ENCODE measurements at regions not wholly inside any gene's neighbourhood (a gene's known extent, or its start where the extent isn't known, plus 50 kb on each side); places are given as distances from the start of the nearest gene placed in this dataset.
"Not testable (repeated sequence)": the region's sequence is repeated elsewhere in the genome, so short reads cannot be mapped to it uniquely, and the experiment has no call there.

GRCh38 chr9:30482499-30482898, 1901.9 kb upstream of the ACO1 start:
- no peak for DNase-seq

DNA sequence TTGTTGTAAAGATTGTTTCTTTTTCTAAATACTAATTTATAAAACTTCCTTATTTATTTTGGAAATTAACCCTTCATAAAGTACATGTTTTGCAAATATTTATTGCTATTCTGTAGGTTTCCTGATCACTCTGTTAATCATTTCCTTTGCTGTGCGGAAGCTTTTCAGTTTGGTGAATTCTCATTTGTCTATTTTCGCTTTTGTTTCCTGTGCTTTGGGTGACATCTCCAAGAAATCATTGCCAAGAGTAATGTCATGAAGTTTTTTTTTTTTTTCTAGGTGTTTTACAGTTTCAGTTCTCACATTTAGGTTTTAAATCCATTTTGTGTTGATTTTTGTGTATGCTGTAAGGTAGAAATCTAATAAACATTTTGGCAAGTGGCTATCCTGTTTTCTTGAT, 1899.8 kb upstream of the ACO1 start:
- no peak for DNase-seq

DNA sequence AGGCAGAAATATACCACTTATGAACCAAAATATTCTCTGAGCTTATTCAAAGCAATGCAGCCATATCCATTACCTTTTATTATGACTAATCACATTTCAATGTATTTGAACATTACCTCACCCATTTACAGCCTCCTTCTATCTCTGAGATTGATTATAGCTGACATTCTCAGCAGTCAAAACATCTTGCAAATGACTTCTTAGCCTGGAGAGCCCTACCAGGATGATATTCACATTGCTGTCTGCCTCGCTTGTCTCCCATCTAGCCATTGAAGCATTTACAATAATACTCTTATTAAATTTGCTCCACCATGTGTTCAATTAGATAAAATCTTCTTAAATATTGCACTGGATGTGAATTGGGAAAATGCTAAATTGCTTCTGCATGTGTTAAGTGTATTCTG, 1879.9 kb upstream of the ACO1 start:
- no peak for DNase-seq

GRCh38 chr9:30505311-30505710, 1879.1 kb upstream of the ACO1 start:
- no peak for DNase-seq

GRCh38 chr9:30506749-30507148, 1877.7 kb upstream of the ACO1 start:
- no peak for DNase-seq

DNA sequence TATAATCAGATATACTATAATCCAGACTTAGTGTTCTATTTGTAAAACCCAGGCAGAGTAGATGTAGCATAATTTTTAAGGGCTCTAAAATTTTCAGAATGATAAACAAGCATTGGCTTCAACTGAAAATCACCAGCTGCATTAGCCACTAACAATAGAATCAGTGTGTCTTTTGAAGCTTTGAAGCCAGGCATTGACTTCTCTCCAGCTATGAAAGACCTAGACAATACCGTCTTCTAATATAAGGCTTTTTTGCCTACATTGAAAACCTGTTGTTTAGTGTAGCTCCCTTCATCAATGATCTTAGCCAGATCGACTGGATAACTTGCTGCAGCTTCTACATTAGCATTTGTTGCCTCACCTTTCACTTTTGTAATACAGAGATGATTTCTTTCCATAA, 1877.3 kb upstream of the ACO1 start:
- no peak for DNase-seq

GRCh38 chr9:30511666-30512065, 1872.8 kb upstream of the ACO1 start:
- no peak for DNase-seq

DNA sequence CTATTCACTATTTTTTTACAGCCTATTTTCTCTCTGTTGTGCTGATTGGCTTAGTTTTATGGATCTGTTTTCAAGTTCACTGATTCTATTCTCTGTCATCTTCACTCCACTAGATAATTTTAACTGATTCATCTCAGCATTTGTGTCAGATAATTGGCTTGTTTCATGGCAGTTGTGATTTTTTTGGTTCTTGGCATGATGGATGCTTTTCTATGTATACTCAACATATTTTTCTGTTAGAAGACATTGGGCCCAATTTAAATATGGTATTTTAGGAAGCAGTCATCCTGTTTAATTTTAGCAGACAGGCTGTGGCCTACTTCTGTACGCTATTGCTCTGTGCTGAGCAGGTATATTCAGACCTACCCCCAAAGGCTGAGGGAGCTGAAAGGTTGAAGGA, 1865.3 kb upstream of the ACO1 start:
- no peak for DNase-seq

- no peak for DNase-seq
These were observed 1864.7 kb upstream of the ACO1 start for GRCh38 chr9:30519756-30520155.

DNA sequence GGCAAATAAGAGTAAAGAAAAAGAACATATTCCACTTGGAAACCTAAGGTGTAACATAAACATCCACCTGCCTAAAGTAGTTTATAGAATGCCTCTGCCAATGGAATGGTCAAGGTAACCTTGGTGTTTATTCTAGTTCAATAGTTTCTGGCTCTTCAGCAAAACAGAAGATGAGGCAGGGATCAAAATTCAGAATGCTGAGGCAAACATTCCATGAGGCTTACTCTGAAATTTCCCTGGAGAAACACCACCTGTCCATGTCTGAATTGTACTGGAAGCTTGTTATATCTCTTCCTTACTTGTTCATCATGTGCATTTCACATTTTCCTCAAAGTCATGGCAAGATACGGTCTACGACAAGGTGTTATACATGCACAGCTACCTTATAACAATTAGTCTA, 1862.4 kb upstream of the ACO1 start:
- no peak for DNase-seq

GRCh38 chr9:30522486-30522885, 1862.0 kb upstream of the ACO1 start:
- no peak for DNase-seq

- DNase-seq: no peak
These were observed 1860.1 kb upstream of the ACO1 start for GRCh38 chr9:30524311-30524710.

DNA sequence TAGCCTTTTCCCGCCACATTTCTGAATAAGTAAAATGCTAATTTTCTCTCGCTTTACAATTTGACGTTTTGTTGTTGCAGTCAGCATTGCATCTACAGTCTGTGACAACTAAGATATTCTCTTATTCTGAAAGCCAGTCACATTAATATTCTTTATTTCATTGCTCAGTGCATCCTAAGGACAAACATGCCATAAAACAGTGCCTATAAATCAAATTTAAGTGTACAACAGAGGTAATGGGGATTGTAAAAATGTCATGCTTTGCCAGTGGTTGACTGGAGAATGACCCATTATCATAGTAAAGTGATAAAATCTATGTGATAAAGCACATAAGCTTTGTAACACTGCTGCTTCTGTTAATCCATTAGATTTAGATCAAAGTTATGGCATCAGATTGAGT, 1850.0 kb upstream of the ACO1 start:
- DNase-seq: no peak

DNA sequence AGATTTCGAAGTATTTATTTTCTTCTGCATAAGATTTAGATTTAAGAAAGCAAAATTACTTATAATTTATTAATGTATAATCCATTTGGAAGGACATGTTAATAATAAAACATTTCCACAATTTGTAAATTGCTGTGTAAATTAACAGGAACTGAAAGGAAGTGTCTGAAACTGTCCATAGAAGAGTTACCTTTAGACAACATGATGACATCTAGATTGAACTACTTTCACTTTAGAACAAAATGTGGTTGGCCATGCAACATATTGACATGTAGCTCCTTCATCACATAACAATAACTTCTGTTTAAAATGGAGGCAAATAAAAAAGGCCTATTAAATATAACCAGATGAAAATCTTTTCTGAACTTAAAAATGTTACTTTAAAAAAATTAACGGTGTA, 1849.5 kb upstream of the ACO1 start:
- DNase-seq: no peak

DNA sequence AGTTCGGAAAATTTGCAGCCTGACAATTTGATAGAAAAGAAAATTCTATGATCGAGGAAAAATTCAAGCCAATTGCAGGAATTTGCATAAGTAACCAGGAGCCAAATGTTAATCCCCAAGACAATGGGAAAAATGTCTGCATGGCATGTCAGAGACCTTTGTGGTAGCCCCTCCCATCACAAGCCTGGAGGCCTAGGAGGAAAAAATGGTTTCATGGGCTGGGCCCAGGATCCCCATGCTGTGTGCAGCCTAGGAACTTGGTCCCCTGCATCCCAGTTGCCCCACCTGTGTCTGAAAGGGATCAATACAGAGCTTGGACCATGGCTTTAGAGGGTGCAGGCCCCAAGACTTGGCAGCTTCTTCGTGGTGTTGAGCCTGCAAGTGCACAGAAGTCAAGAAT, 1847.9 kb upstream of the ACO1 start:
- DNase-seq: no peak

DNA sequence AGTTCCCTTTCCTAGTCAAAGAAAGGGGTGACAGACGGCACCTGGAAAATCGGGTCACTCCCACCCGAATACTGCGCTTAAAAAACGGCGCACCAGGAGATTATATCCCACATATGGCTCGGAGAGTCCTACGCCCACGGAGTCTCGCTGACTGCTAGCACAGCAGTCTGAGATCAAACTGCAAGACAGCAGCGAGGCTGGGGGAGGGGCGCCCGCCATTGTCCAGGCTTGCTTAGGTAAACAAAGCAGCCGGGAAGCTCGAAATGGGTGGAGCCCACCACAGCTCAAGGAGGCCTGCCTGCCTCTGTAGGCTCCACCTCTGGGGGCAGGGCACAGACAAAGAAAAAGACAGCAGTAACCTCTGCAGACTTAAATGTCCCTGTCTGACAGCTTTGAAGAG, 1844.7 kb upstream of the ACO1 start:
- not testable (repeated sequence) for DNase-seq

DNA sequence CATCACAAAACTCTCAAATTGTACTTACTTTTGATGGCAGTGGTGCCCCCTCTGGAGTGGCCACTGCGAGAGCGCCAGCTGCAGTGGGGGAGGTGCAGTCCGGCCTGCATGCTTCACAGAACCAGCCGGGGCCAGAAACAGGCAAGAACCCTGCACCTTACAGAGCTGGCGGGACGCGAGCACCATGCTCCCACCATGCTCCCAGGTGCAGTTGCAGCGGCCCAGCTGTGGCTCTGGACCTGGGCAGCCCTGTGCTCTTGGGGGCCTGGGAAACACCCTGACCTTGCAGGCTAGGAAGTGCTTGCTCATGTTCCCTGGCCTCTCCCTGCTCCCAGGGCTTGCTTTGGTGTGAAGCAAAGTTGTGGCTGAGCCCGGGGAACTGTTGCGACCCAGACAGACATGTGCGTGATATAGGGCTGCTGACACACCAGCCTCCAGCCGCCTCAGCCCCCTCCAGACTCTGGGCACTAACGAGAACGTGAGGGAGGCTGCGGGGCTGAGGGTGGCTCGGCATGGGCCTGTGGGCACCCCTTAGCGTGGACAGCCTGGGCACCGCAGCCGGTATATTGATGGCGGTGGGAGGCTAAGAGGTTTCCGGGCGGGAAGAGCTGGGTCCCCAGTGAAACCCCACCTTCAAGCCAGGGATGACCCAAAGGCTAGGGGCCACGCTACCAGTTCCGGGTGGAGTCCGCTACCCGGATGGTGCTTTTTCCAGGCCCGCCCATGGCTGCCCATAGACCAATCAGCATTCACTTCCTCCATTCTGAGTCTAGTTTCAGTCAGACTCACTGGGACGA, 1809.9 kb upstream of the ACO1 start:
- no peak for DNase-seq

DNA sequence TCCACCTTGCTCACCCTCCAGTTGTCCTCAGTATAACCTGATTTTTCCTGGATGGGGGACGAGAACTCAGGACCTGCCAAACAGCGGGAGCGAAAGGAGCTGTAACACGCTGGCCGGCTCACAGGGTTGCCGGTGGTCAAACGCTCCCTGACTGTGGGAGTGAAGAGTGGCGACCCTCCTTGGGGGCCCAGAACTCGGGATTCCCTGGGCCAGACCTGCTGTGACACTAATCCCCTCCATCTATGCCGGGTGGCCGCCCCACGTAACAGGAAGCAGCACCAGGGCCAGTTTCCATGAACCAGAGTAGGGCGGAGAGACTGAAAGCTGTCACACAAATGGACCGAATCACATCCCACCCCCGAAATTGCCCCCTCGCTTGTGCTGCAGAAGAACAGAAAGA, 1809.2 kb upstream of the ACO1 start:
- no peak for DNase-seq

DNA sequence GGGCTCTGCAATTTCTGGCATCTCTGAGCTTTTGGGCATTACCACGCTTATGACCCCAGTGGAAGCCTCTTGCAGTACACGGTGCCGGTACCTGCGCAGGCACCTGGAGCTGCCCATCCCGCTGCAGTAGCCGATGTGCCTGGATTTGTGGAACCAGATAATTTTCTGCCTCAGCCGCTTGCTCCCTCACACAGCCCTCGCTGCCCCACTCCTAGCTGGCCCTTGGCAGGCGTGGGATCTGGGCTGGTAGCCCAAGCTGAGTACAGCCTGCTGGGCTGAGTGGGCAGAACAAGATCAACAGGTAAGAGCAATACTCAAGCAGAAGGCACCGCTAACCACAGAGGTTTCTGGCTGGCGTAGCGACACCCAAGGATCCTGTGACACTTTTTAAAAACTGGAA, 1808.8 kb upstream of the ACO1 start:
- no peak for DNase-seq

- no peak for DNase-seq
These were observed 1804.6 kb upstream of the ACO1 start for GRCh38 chr9:30579810-30580209.

GRCh38 chr9:30582240-30582639, 1802.2 kb upstream of the ACO1 start:
- DNase-seq: no peak

- no peak for DNase-seq
These were observed 1799.9 kb upstream of the ACO1 start for GRCh38 chr9:30584559-30584958.

DNA sequence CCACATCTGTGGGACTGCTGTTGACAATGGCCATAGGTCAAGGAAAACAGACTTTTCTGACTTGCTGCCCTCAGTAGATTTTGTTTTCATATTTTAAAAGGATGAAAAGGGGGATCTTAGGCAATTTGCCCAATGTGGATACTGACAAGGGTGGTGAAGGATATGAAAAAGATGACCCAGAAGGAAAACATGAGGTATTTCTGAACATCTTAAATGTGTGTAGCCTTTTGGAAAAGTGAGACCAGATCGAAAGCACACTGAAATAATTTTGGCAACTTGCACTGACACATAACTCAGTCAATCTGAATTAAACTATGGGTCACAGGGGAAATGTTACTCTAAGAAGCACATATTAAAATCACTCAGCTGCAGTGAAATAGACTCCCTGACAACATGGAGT, 1793.0 kb upstream of the ACO1 start:
- no peak for DNase-seq

DNA sequence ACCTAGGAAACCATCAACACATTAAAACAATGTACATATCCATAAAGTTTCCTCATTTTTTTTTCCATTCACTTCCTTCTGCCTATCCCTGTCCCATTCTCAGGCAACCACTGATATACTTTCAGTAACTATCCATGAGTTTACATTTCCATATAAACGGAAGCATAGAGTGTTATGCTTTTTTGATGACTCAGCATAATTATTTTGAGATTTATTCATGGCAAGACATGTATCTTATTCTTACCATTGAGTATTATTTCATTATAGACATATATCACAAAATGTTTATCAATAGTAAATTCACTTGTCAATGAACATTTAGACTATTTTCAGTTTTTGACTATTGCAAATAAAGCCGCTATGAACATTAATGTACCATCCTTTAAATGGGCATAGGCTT, 1786.8 kb upstream of the ACO1 start:
- DNase-seq: no peak

GRCh38 chr9:30605936-30606335, 1778.5 kb upstream of the ACO1 start:
- DNase-seq: no peak

Data from GOT3 (cell line).